Neuronal stem cell (in vitro differentiated cells): ENCODE measurements at regions not wholly inside any gene's neighbourhood (a gene's known extent, or its start where the extent isn't known, plus 50 kb on each side); places are given as distances from the start of the nearest gene placed in this dataset.
"Not testable (repeated sequence)": the region's sequence is repeated elsewhere in the genome, so short reads cannot be mapped to it uniquely, and the experiment has no call there.

ENCODE experiments used
- DNase-seq: peaks from one replicate; pipeline ENCODE4 v3.0.0-alpha.2; 2013; ENCODE audit warnings: low spot score
- H2AFZ ChIP-seq: one replicate; pipeline ENCODE4 v1.6.1; 2013; ENCODE audit warnings: mild to moderate bottlenecking, low read length, inconsistent platforms
- H2AK5ac ChIP-seq: 2 replicates; pipeline ENCODE4 v1.6.1; 2013; ENCODE audit warnings: low read depth, mild to moderate bottlenecking, inconsistent platforms, low read length, moderate library complexity, mixed read lengths
- H2BK120ac ChIP-seq: 2 replicates; pipeline ENCODE4 v1.6.1; 2013; ENCODE audit warnings: low read depth, mild to moderate bottlenecking, inconsistent platforms, low read length, moderate library complexity, mixed read lengths
- H2BK12ac ChIP-seq: one replicate; pipeline ENCODE4 v1.6.1; 2013; ENCODE audit warnings: low read length, inconsistent platforms
- H2BK15ac ChIP-seq: 2 replicates; pipeline ENCODE4 v1.6.1; 2013; ENCODE audit warnings: mild to moderate bottlenecking, low read length, inconsistent platforms, mixed read lengths
- H2BK5ac ChIP-seq: one replicate; pipeline ENCODE4 v1.6.1; 2013; ENCODE audit warnings: inconsistent platforms, mild to moderate bottlenecking, low read length, moderate library complexity
- H3K14ac ChIP-seq: one replicate; pipeline ENCODE4 v1.6.1; 2013; ENCODE audit warnings: low read length, inconsistent platforms
- H3K18ac ChIP-seq: 2 replicates; pipeline ENCODE4 v1.6.1; 2013; ENCODE audit warnings: low read length, inconsistent platforms
- H3K23ac ChIP-seq: 2 replicates; pipeline ENCODE4 v1.6.1; 2013; ENCODE audit warnings: low read depth, mild to moderate bottlenecking, mixed read lengths, low read length, inconsistent platforms; ENCODE audit not compliant: poor library complexity
- H3K27ac ChIP-seq: replicated peaks from 3 replicates; pipeline ENCODE4 v1.5.1; 2013; ENCODE audit warnings: low read length, inconsistent platforms
- H3K27me3 ChIP-seq, 3 experiments: 2 replicates each; pipeline ENCODE4 v1.6.1; 2013; ENCODE audit warnings: low read length in 3 of 3, mild to moderate bottlenecking in 2 of 3, inconsistent platforms in 1 of 3, low read depth in 1 of 3, mixed read lengths in 1 of 3, moderate library complexity in 1 of 3; ENCODE audit not compliant: control insufficient read depth in 3 of 3, insufficient read depth in 3 of 3
- H3K36me3 ChIP-seq, 2 donors: replicated peaks in 1 of 2; 2 replicates each; pipeline ENCODE4 v1.6.1; 2013; ENCODE audit warnings: low read length in 2 of 2; ENCODE audit not compliant: control insufficient read depth in 2 of 2, insufficient read depth in 2 of 2
- H3K4ac ChIP-seq: 2 replicates; pipeline ENCODE4 v1.6.1; 2013; ENCODE audit warnings: inconsistent platforms, mild to moderate bottlenecking, low read length, moderate library complexity
- H3K4me1 ChIP-seq, 2 donors: 1 replicate in 1 of 2; 2 replicates in 1 of 2; pipeline ENCODE4 v1.6.1; 2013; ENCODE audit warnings: low read length in 2 of 2, low read depth in 1 of 2; ENCODE audit not compliant: control insufficient read depth in 2 of 2, insufficient read depth in 1 of 2
- H3K4me2 ChIP-seq: one replicate; pipeline ENCODE4 v1.6.1; 2013; ENCODE audit warnings: mild to moderate bottlenecking, low read length, inconsistent platforms; ENCODE audit not compliant: insufficient read depth, poor library complexity, severe bottlenecking
- H3K4me3 ChIP-seq, 2 donors: 2 replicates each; pipeline ENCODE4 v1.5.1; 2013; ENCODE audit warnings: low read length in 2 of 2, mild to moderate bottlenecking in 2 of 2, inconsistent platforms in 1 of 2, moderate library complexity in 1 of 2
- H3K79me1 ChIP-seq: one replicate; pipeline ENCODE4 v1.6.1; 2013; ENCODE audit warnings: low read depth, mild to moderate bottlenecking, inconsistent platforms, low read length, moderate library complexity
- H3K9ac ChIP-seq: one replicate; pipeline ENCODE4 v1.6.1; 2013; ENCODE audit warnings: mild to moderate bottlenecking, low read depth, low read length, inconsistent platforms; ENCODE audit not compliant: poor library complexity
- H3K9me3 ChIP-seq, 2 donors: replicated peaks in 1 of 2; 2 replicates each; pipeline versions ENCODE3 to v1.6.1; 2013; ENCODE audit warnings: low read length in 2 of 2, mild to moderate bottlenecking in 2 of 2, inconsistent platforms in 1 of 2, low read depth in 1 of 2, mixed read lengths in 1 of 2, moderate library complexity in 1 of 2; ENCODE audit not compliant: control insufficient read depth in 2 of 2, insufficient read depth in 1 of 2
- H4K8ac ChIP-seq: one replicate; pipeline ENCODE4 v1.6.1; 2013; ENCODE audit warnings: low read depth, mild to moderate bottlenecking, inconsistent platforms, low read length, moderate library complexity
- H4K91ac ChIP-seq: one replicate; pipeline ENCODE4 v1.6.1; 2013; ENCODE audit warnings: low read length, low read depth, mild to moderate bottlenecking, inconsistent platforms; ENCODE audit not compliant: poor library complexity
- WGBS, 2 donors: extraction: QIAGEN DNeasy Blood & Tissue Kit; methylation state at CpG; one replicate each; pipeline ENCODE4 v1.1.7; 2013; ENCODE audit warnings: missing lambda C conversion rate in 2 of 2, mixed read lengths in 1 of 2; ENCODE audit not compliant: insufficient read length in 2 of 2, insufficient replicate concordance in 1 of 2; ENCODE audit errors: extremely low coverage in 2 of 2; 5-methylcytosine and 5-hydroxymethylcytosine counted together

DNA sequence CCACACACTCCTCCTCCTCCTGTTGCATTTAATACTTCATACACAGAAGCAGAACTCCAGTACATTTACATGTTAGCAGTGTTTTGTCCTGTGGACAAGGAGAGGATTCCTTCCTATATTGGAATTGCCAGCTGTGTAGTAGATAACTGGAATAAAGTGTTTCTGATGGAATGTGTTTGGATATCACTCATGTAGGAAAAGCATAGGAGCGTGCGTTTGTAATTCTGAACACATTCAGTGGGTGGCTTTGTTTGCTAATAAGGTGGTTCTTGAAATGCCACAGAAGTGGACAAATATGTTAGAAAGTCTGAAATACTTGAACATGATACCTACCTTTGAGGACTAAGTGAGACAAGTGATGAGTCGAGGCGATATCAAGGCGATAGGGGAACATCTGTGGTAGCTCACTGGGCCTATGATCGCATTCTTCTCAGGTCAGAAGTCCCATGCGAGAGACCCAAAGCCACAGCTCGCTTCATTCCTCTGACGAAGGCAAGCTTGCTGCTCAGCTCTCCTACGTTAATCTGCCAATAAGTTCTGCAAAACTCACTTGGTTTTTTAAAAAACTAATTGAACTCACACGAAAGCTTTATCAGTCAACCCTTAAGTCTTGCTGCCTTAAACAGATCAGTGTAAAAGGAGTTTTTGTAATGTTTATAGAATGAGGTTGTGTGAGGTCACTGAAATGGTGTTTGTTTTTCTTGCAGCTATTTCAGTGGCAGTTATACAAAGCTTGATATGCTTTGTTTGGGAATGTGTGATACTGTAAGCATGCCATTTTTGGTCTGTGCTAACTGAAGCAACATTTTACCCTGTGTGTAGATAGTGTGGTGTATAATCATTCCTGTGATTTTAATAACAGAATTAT lies 159.9 kb downstream of the SOX4 start:
- no peaks in the 10 kb centered on the region for H3K27me3 ChIP-seq
- no peak overlapping the region for H3K9ac ChIP-seq
- no peak overlapping the region for H3K4ac ChIP-seq
- peaks cover 0 to 24% of the 10 kb centered on the region in 2 donors for H3K9me3 ChIP-seq
- no peak overlapping the region for H2AK5ac ChIP-seq
- no peak overlapping the region for H2BK12ac ChIP-seq
- WGBS, 2 donors, result no CpG with 5 or more reads among the region's 11 CpGs
- H3K18ac ChIP-seq, result no peak overlapping the region
- no peak overlapping the region for H3K14ac ChIP-seq
- peaks cover 8 to 38% of the 10 kb centered on the region in 2 donors for H3K4me1 ChIP-seq
- no peak for DNase-seq
- H3K23ac ChIP-seq, result no peak overlapping the region
- H4K8ac ChIP-seq, result no peak overlapping the region
- H2AFZ ChIP-seq, result no peak overlapping the region
- peaks cover 4% of the 10 kb centered on the region for H3K79me1 ChIP-seq
- no peak overlapping the region for H2BK120ac ChIP-seq
- H3K27ac ChIP-seq, result no peak overlapping the region
- H3K36me3 ChIP-seq, result peaks cover 0 to 33% of the 10 kb centered on the region in 2 donors
- no peak overlapping the region for H2BK15ac ChIP-seq
- no peak overlapping the region for H4K91ac ChIP-seq
- no peak overlapping the region for H3K4me2 ChIP-seq
- no peak overlapping the region for H3K4me3 ChIP-seq
- H2BK5ac ChIP-seq, result no peak overlapping the region

DNA sequence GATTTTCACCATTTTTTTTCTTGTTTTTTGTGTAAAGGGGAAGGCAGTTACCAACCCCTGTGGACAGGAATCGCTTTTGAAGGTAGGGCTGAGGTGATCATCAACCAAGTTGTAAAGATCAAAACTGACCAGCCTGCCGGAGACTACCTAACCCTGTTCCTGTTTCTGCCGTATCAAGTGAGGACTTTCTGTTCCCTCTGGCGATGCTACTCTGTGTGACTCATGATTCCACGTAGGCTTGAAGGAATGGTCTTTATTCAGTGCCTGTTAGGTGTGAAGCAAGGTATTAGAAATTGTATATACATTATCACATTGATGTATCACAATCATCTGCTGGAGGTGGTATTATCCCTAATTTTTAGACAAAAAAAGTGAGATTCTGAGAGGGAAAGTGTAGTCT lies 161.3 kb downstream of the SOX4 start:
- Histone ChIP-seq H2BK120ac (no peak overlapping the region), H3K9ac (no peak overlapping the region), H2AFZ (no peak overlapping the region), H2BK5ac (no peak overlapping the region), H3K23ac (no peak overlapping the region), H3K79me1 (peaks cover 4% of the 10 kb centered on the region), H3K14ac (no peak overlapping the region), H3K18ac (no peak overlapping the region), H4K8ac (no peak overlapping the region), H3K4me3 (no peak overlapping the region), H2BK12ac (no peak overlapping the region), H3K4me2 (no peak overlapping the region), H3K4me1 (peaks cover 8 to 27% of the 10 kb centered on the region in 2 donors), H3K9me3 (peaks cover 0 to 28% of the 10 kb centered on the region in 2 donors), H3K36me3 (peaks cover 0 to 47% of the 10 kb centered on the region in 2 donors), H3K4ac (no peak overlapping the region), H2BK15ac (no peak overlapping the region), H4K91ac (no peak overlapping the region), H3K27ac (no peak overlapping the region), H3K27me3 (no peaks in the 10 kb centered on the region), H2AK5ac (no peak overlapping the region)
- no CpG with 5 or more reads among the region's 5 CpGs for WGBS, 2 donors
- DNase-seq, result no peak

DNA sequence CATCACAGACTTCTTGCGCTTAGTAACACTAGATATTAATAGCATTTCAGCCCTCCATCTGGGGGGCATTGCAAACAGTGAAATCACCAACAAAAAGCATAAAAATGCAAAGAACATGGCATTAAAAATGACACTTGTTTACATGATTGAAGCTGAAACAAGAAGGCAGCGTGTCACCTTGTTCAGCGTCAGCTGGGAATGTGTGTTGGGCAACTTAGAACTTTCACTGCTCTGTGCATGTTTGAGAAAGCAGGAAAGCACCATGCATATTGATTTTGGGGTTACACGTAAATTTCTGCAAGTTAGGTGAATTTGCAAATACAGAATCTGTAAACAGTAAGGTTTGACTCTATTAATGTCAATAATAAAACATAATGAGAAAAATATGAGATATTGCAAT lies 162.9 kb downstream of the SOX4 start:
- Histone ChIP-seq H3K4ac (no peak overlapping the region), H3K4me3 (no peak overlapping the region), H3K36me3 (peaks cover 0 to 57% of the 10 kb centered on the region in 2 donors), H3K9me3 (peaks cover 0 to 37% of the 10 kb centered on the region in 2 donors), H3K9ac (no peak overlapping the region), H2BK15ac (no peak overlapping the region), H2BK120ac (no peak overlapping the region), H2AK5ac (no peak overlapping the region), H2BK12ac (no peak overlapping the region), H2BK5ac (no peak overlapping the region), H3K27me3 (no peaks in the 10 kb centered on the region), H3K4me1 (peaks cover 7 to 11% of the 10 kb centered on the region in 2 donors), H3K23ac (no peak overlapping the region), H3K14ac (no peak overlapping the region), H4K91ac (no peak overlapping the region), H4K8ac (no peak overlapping the region), H2AFZ (no peak overlapping the region), H3K18ac (no peak overlapping the region), H3K4me2 (no peak overlapping the region), H3K27ac (no peak overlapping the region), H3K79me1 (peaks cover 3% of the 10 kb centered on the region)
- no CpG with 5 or more reads among the region's 4 CpGs for WGBS, 2 donors
- DNase-seq, result no peak

- H3K79me1 ChIP-seq, H3K18ac ChIP-seq, DNase-seq, H2AFZ ChIP-seq, H2BK12ac ChIP-seq, H3K27ac ChIP-seq, H2BK120ac ChIP-seq, H2BK15ac ChIP-seq, H3K4me3 ChIP-seq, H2BK5ac ChIP-seq, H3K27me3 ChIP-seq, H4K91ac ChIP-seq, H3K4me2 ChIP-seq, H3K14ac ChIP-seq, H3K9ac ChIP-seq, H3K23ac ChIP-seq, H3K4ac ChIP-seq, H2AK5ac ChIP-seq, H4K8ac ChIP-seq, H3K4me1 ChIP-seq: not testable (repeated sequence)
- no CpG with 5 or more reads among the region's 10 CpGs for WGBS, 2 donors
- Histone ChIP-seq H3K36me3 (peaks cover 3 to 67% of the 10 kb centered on the region in 2 donors), H3K9me3 (peaks cover 0 to 46% of the 10 kb centered on the region in 2 donors)
Observed at GRCh38 chr6:21757392-21757791, 163.8 kb downstream of the SOX4 start.
